ENCODE measurements at regions not wholly inside any gene's neighbourhood (a gene's known extent, or its start where the extent isn't known, plus 50 kb on each side); places are given as distances from the start of the nearest gene placed in this dataset.

DNA sequence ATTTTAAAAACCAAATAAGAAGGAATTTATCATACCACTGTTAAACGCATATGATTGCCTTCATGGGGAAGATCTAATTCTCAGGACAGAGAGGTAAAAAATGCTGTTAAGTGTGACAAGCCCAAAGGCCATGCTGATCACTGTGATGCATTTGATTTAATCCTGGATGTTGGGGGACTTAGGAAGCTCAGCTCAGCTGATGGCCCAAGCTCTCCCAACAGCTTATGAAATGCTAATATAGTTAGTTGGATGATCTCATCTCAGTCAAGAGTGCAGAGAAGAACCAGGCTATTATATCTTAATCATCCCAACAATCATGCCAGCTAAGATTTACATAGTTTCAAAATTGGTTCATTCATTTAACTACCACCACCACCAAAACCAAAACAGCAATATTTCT lies 340.0 kb downstream of the IL20RB start:
- TF ChIP-seq, protein P1, sequence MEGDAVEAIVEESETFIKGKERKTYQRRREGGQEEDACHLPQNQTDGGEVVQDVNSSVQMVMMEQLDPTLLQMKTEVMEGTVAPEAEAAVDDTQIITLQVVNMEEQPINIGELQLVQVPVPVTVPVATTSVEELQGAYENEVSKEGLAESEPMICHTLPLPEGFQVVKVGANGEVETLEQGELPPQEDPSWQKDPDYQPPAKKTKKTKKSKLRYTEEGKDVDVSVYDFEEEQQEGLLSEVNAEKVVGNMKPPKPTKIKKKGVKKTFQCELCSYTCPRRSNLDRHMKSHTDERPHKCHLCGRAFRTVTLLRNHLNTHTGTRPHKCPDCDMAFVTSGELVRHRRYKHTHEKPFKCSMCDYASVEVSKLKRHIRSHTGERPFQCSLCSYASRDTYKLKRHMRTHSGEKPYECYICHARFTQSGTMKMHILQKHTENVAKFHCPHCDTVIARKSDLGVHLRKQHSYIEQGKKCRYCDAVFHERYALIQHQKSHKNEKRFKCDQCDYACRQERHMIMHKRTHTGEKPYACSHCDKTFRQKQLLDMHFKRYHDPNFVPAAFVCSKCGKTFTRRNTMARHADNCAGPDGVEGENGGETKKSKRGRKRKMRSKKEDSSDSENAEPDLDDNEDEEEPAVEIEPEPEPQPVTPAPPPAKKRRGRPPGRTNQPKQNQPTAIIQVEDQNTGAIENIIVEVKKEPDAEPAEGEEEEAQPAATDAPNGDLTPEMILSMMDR (conservative IDR thresholded peaks at IDR 0.05; ENCODE audit: low read length): no peak
- TF ChIP-seq EZH2phosphoT487 (IDR thresholded peaks at IDR 0.05; ENCODE audit: borderline replicate concordance, low read depth, low read length): no peak
